ENCODE measurements at regions not wholly inside any gene's neighbourhood (a gene's known extent, or its start where the extent isn't known, plus 50 kb on each side); places are given as distances from the start of the nearest gene placed in this dataset.

DNA sequence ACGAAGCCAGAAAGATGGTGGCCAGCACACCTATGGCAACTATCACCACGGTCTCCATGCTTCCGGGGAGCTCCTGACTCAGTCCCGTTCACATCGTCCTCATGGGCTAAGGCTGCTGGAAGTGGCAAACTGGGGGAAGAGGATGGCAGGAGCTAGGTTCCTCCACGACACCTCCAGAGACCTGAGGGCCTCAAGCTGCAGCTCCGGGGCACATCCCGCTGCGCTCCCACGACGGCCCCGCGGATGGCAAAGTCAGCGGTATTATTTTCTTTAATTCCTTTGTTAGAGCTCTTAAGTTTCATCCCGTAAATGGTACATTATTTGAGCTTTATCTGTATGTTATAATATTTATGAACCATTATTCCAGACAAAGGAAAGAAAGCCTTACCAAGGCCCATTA lies 190.5 kb downstream of the DACT1 start:
- Histone ChIP-seq H3K27ac (ENCODE audit: low read depth, low read length) (no peak overlapping the region), H3F3A (ENCODE audit: control insufficient read depth, insufficient read depth) (no peaks in the 10 kb centered on the region), H3K27me3 (ENCODE audit: control insufficient read depth, low read length) (no peaks in the 10 kb centered on the region), H4K20me1 (ENCODE audit: control insufficient read depth, insufficient read depth, low read depth, low read length) (no peaks in the 10 kb centered on the region), H3K4me3 (ENCODE audit: low read length) (no peak overlapping the region), H3K36me3 (ENCODE audit: control insufficient read depth, low read length) (no peaks in the 10 kb centered on the region), H3K4me2 (ENCODE audit: low read length) (no peak overlapping the region), H3K9me3 (ENCODE audit: control insufficient read depth, insufficient read depth, low read length) (no peaks in the 10 kb centered on the region; the same call in 1 of the 2 replicates), H3K79me2 (ENCODE audit: control insufficient read depth, low read length) (no peaks in the 10 kb centered on the region), H3K4me1 (ENCODE audit: control insufficient read depth, low read length) (no peaks in the 10 kb centered on the region), H3K9me2 (replicated peaks; ENCODE audit: control insufficient read depth, low read length) (no peaks in the 10 kb centered on the region)
- TF ChIP-seq, protein P1, sequence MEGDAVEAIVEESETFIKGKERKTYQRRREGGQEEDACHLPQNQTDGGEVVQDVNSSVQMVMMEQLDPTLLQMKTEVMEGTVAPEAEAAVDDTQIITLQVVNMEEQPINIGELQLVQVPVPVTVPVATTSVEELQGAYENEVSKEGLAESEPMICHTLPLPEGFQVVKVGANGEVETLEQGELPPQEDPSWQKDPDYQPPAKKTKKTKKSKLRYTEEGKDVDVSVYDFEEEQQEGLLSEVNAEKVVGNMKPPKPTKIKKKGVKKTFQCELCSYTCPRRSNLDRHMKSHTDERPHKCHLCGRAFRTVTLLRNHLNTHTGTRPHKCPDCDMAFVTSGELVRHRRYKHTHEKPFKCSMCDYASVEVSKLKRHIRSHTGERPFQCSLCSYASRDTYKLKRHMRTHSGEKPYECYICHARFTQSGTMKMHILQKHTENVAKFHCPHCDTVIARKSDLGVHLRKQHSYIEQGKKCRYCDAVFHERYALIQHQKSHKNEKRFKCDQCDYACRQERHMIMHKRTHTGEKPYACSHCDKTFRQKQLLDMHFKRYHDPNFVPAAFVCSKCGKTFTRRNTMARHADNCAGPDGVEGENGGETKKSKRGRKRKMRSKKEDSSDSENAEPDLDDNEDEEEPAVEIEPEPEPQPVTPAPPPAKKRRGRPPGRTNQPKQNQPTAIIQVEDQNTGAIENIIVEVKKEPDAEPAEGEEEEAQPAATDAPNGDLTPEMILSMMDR (IDR thresholded peaks at IDR 0.05; ENCODE audit: low read depth, low read length, poor library complexity, severe bottlenecking) = no peak
- no peak for TF ChIP-seq EZH2phosphoT487 (IDR thresholded peaks at IDR 0.05; ENCODE audit: borderline replicate concordance, low read length)

GRCh38 chr14:58829594-58829993 lies 191.8 kb downstream of the DACT1 start:
- no peak overlapping the region for H3K4me2 ChIP-seq (ENCODE audit: low read length)
- H3K27ac ChIP-seq (ENCODE audit: low read depth, low read length) = no peak overlapping the region

GRCh38 chr14:58830121-58830520 lies 192.4 kb downstream of the DACT1 start:
- no peak overlapping the region for H3K4me3 ChIP-seq (ENCODE audit: low read length)
- H3K79me2 ChIP-seq (ENCODE audit: control insufficient read depth, low read length) = no peaks in the 10 kb centered on the region
- no peak overlapping the region for H3K27ac ChIP-seq (ENCODE audit: low read depth, low read length)
- H3K4me2 ChIP-seq (ENCODE audit: low read length) = no peak overlapping the region
- no peaks in the 10 kb centered on the region; the same call in 1 of the 2 replicates for H3K9me3 ChIP-seq (ENCODE audit: control insufficient read depth, insufficient read depth, low read length)
- TF ChIP-seq, protein P1 (IDR thresholded peaks at IDR 0.05; ENCODE audit: low read depth, low read length, poor library complexity, severe bottlenecking) = no peak
- no peak for TF ChIP-seq EZH2phosphoT487 (IDR thresholded peaks at IDR 0.05; ENCODE audit: borderline replicate concordance, low read length)
- H3F3A ChIP-seq (ENCODE audit: control insufficient read depth, insufficient read depth) = no peaks in the 10 kb centered on the region
- H3K27me3 ChIP-seq (ENCODE audit: control insufficient read depth, low read length) = no peaks in the 10 kb centered on the region
- no peaks in the 10 kb centered on the region for H3K36me3 ChIP-seq (ENCODE audit: control insufficient read depth, low read length)
- H3K4me1 ChIP-seq (ENCODE audit: control insufficient read depth, low read length) = no peaks in the 10 kb centered on the region
- H3K9me2 ChIP-seq (replicated peaks; ENCODE audit: control insufficient read depth, low read length) = no peaks in the 10 kb centered on the region
- H4K20me1 ChIP-seq (ENCODE audit: control insufficient read depth, insufficient read depth, low read depth, low read length) = no peaks in the 10 kb centered on the region

More at GRCh38 chr14:58829594-58829993, 191.8 kb downstream of the DACT1 start:
- Histone ChIP-seq H3K9me3 (ENCODE audit: control insufficient read depth, insufficient read depth, low read length) (no peaks in the 10 kb centered on the region; the same call in 1 of the 2 replicates), H3K27me3 (ENCODE audit: control insufficient read depth, low read length) (no peaks in the 10 kb centered on the region), H3K36me3 (ENCODE audit: control insufficient read depth, low read length) (no peaks in the 10 kb centered on the region), H3K9me2 (replicated peaks; ENCODE audit: control insufficient read depth, low read length) (no peaks in the 10 kb centered on the region), H3K4me3 (ENCODE audit: low read length) (no peak overlapping the region), H4K20me1 (ENCODE audit: control insufficient read depth, insufficient read depth, low read depth, low read length) (no peaks in the 10 kb centered on the region), H3F3A (ENCODE audit: control insufficient read depth, insufficient read depth) (no peaks in the 10 kb centered on the region), H3K4me1 (ENCODE audit: control insufficient read depth, low read length) (no peaks in the 10 kb centered on the region), H3K79me2 (ENCODE audit: control insufficient read depth, low read length) (no peaks in the 10 kb centered on the region)
- no peak for TF ChIP-seq EZH2phosphoT487 (IDR thresholded peaks at IDR 0.05; ENCODE audit: borderline replicate concordance, low read length)
- TF ChIP-seq, protein P1 (IDR thresholded peaks at IDR 0.05; ENCODE audit: low read depth, low read length, poor library complexity, severe bottlenecking) = no peak

Data from DOHH2 (cell line).